HepG2 (cell line): ENCODE measurements at regions not wholly inside any gene's neighbourhood (a gene's known extent, or its start where the extent isn't known, plus 50 kb on each side); places are given as distances from the start of the nearest gene placed in this dataset.

ENCODE experiments used
- ARID3A ChIP-seq: IDR thresholded peaks from 2 replicates; pipeline ENCODE4 v1.6.1; 2012; ENCODE audit warnings: low read depth, low read length, improper control_type of control experiment
- CSRNP2 ChIP-seq: sonication (generic); formaldehyde crosslinking; conservative IDR thresholded peaks from 2 replicates; pipeline ENCODE4 v1.8.0; 2022; ENCODE audit warnings: low read depth, missing genetic modification reagents
- ETS1 ChIP-seq: sonication (generic); formaldehyde crosslinking; IDR thresholded peaks from 2 replicates; pipeline ENCODE4 v1.4.0; 2020; ENCODE audit warnings: missing genetic modification reagents
- SRSF4 ChIP-seq: fragments of 200-400 bp; formaldehyde crosslinking; IDR thresholded peaks from one replicate; pipeline ENCODE4 v1.6.1; 2018; ENCODE audit warnings: mild to moderate bottlenecking, low read depth, low read length, moderate library complexity; ENCODE audit not compliant: poor library complexity, severe bottlenecking
- ZNF747 ChIP-seq: sonication (generic); formaldehyde crosslinking; IDR thresholded peaks from 2 replicates; pipeline ENCODE4 v1.8.1; 2023; ENCODE audit warnings: missing genetic modification reagents, mild to moderate bottlenecking, borderline replicate concordance
- ZUFSP ChIP-seq: sonication (generic); formaldehyde crosslinking; IDR thresholded peaks from 2 replicates; pipeline ENCODE4 v1.9.0; 2021; ENCODE audit warnings: missing genetic modification reagents, mild to moderate bottlenecking, borderline replicate concordance

GRCh38 chr5:3852161-3852916 lies 256.7 kb downstream of the IRX1 start (continued):
- no peak for TF ChIP-seq ZNF747 (CRISPR knock-in tag)
- no peak for TF ChIP-seq SRSF4
- no peak for TF ChIP-seq ETS1 (CRISPR knock-in tag)
- TF ChIP-seq ZUFSP (CRISPR knock-in tag): no peak
- no peak for TF ChIP-seq ARID3A
- no peak for TF ChIP-seq CSRNP2 (CRISPR knock-in tag)
